Left renal cortex interstitium (tissue), 4 donors: ENCODE measurements at regions not wholly inside any gene's neighbourhood (a gene's known extent, or its start where the extent isn't known, plus 50 kb on each side); places are given as distances from the start of the nearest gene placed in this dataset.

Experiments
- DNase-seq, 4 donors: peaks; one replicate each; pipeline ENCODE4 v3.0.0-alpha.2; 2013; ENCODE audit warnings: low read depth in 4 of 4, low spot score in 2 of 4, missing footprints in 1 of 4

GRCh38 chr3:124229836-124230235 is 237.9 kb upstream of the ROPN1 start:
- DNase-seq: no peak

- DNase-seq: no peak
Measured at GRCh38 chr3:124230432-124230831, 238.5 kb upstream of the ROPN1 start.

GRCh38 chr3:124230998-124231397 is 239.1 kb upstream of the ROPN1 start:
- no peak for DNase-seq

GRCh38 chr3:124234852-124235252 is 242.9 kb upstream of the ROPN1 start:
- DNase-seq: no peak

- DNase-seq: no peak
Measured at GRCh38 chr3:124235446-124235845, 243.5 kb upstream of the ROPN1 start.

- no peak for DNase-seq
Measured at GRCh38 chr3:124243177-124243859, 251.4 kb upstream of the ROPN1 start.

- no peak for DNase-seq
Measured at GRCh38 chr3:124246376-124246775, 254.5 kb upstream of the ROPN1 start.

- no peak for DNase-seq
Measured at GRCh38 chr3:124246949-124247348, 255.0 kb upstream of the ROPN1 start.

GRCh38 chr3:124248471-124249028 is 256.6 kb upstream of the ROPN1 start:
- DNase-seq: no peak

- DNase-seq: no peak
Measured at GRCh38 chr3:124249038-124249437, 257.1 kb upstream of the ROPN1 start.

- no peak for DNase-seq
Measured at GRCh38 chr3:124250053-124250452, 258.1 kb upstream of the ROPN1 start.

- DNase-seq: no peak
Measured at GRCh38 chr3:124256156-124256555, 264.2 kb upstream of the ROPN1 start.

GRCh38 chr3:124256599-124256998 is 264.7 kb upstream of the ROPN1 start:
- DNase-seq: no peak

- no peak for DNase-seq
Measured at GRCh38 chr3:124257336-124257864, 265.5 kb upstream of the ROPN1 start.

- no peak for DNase-seq
Measured at GRCh38 chr3:124258057-124258500, 266.2 kb upstream of the ROPN1 start.

GRCh38 chr3:124260206-124260915 is 268.4 kb upstream of the ROPN1 start:
- DNase-seq: no peak

GRCh38 chr3:124261306-124261705 is 269.4 kb upstream of the ROPN1 start:
- no peak for DNase-seq

GRCh38 chr3:124263168-124263567 is 271.2 kb upstream of the ROPN1 start:
- no peak for DNase-seq

GRCh38 chr3:124264346-124264745 is 272.4 kb upstream of the ROPN1 start:
- DNase-seq: no peak

- no peak for DNase-seq
Measured at GRCh38 chr3:124266487-124266886, 274.6 kb upstream of the ROPN1 start.

- DNase-seq: no peak
Measured at GRCh38 chr3:124267406-124267805, 275.5 kb upstream of the ROPN1 start.

- no peak for DNase-seq
Measured at GRCh38 chr3:124268355-124268754, 276.4 kb upstream of the ROPN1 start.
